ENCODE measurements at regions not wholly inside any gene's neighbourhood (a gene's known extent, or its start where the extent isn't known, plus 50 kb on each side); places are given as distances from the start of the nearest gene placed in this dataset.

DNA sequence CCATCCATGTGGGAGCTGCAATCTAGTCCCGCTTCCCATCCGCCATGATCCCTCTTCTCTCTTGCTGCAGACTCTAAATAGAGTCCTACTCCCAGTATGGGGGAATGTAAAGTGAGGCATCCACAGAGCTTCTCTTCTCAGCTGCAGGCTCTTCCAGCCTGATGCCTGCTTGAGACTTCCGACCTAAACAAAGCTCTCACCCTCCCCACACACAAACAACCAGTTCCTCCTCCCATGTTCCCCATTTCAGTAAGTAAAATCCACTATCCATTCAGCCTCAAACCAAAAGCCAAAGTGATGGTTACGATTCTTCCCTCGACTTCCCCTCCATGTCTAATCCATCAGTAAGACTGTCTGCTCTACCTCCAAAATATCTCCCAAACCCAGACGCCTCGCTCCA lies 108.2 kb upstream of the NFE2L3 start:
- in situ Hi-C loops (cut with HindIII; ENCODE audit: low sequenced_read_pairs), result no loop called here

DNA sequence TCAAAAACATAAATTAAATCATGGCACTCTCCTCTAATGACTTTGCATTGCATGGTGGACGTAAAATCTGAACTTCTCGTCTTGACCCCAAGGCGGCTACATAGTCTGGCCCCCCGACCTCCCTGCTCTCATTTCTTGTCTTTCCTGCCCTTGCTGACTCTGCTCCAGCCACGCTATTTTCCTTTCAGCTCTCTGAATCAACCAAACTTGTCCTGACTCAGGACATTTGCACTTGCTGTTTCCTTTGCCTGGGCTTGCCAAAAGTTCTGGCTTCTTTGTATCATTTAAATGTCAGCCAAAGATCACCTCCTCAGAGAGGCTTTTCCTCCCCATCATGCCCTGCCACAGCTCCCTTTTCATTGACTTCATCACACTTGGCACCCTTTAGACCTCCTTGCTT lies 107.7 kb upstream of the NFE2L3 start:
- in situ Hi-C loops (cut with HindIII; ENCODE audit: low sequenced_read_pairs), result no loop called here

DNA sequence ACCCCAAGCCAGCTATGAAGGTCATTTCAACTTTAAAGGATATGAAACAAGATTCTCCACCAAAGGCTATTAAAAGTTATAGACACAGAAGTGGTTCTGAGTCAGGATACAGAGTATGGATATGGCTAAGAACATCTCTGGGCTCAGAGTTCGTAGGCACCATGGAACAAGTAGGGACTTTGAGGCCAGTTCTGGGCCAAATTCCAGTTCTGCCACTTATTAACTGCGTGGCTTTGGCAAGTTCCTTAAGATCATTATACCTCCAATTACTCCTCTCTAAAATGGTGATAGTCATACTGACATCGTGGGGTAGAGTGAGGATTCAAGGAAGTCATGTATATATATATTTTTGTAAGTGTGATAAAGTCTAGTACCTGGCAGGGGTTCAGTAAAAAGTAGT lies 105.8 kb upstream of the NFE2L3 start:
- in situ Hi-C loops (cut with HindIII; ENCODE audit: low sequenced_read_pairs), result no loop called here

DNA sequence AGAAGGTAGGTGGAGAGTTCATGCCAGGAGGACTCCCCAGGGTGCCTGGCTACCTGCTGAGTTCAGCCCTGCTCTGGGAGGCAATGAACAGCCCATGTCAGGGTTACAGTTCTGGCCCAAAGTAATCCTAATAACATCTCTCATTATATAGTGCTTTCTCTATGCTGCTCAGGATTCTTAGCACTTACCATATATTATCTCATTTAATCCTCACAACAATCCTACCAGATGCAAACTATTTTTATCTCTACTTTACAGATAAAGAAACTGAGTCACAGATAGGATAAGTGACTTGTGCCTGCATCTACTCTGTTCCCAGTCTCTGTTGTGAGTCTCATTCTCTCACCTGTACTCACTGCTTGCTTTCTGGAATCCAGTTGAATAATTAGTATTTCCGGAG lies 105.1 kb upstream of the NFE2L3 start:
- in situ Hi-C loops (cut with HindIII; ENCODE audit: low sequenced_read_pairs), result no loop called here

DNA sequence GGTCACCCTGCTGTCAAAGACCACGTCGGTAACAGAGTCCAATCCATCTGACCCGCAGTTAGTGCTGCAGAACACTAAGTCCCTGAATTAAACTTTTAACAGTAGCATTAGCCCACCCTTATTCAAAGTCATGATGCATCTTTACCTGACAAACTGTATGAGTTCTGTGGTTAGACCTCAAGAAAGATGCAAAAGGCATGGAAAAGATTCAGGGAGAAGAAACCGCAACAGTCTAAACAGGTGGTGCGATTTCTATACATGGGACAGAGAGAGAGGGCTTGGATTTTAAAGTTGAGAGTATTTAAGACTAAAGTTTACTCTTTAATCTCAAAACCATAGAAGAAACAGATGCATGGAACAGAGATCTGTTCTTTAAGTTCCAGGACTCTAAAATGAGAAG lies 103.3 kb upstream of the NFE2L3 start:
- in situ Hi-C loops (cut with HindIII; ENCODE audit: low sequenced_read_pairs), result no loop called here

DNA sequence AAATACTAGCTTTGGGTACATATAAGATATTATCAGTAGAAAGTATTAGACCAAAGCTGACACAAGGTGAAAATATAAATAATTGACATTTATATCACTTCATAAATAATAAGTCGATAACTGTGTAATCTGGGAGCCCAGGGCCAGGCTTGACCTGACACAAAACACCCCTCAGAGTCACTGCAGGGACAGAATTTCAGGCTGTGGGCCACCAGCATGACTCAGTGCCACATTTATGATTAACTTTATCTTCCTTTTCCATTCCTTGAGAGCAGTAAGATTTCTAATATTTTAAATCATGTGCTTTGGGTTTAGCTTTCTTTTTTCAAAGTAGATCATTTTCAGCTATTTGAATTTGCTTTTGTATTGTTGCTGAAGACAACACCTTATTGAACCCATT lies 102.9 kb upstream of the NFE2L3 start:
- in situ Hi-C loops (cut with HindIII; ENCODE audit: low sequenced_read_pairs), result no loop called here

DNA sequence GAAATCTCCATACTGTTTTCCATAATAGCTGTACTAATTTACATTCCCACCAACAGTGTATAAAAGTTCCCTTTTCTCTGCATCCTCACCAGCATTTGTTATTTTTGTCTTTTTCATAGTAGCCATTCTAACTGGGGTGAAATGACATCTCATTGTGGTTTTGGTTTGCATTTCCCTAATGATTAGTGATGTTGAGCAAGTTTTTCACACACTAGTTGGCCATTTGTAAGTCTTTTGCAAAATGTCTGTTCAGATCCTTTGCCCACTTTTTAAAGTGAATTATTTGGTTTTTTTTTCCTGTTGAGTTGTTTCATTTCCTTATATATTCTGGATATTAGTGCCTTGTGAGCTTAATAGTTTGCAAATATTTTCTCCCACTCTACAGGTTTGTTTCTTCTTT lies 101.0 kb upstream of the NFE2L3 start:
- in situ Hi-C loops (cut with HindIII; ENCODE audit: low sequenced_read_pairs), result no loop called here

DNA sequence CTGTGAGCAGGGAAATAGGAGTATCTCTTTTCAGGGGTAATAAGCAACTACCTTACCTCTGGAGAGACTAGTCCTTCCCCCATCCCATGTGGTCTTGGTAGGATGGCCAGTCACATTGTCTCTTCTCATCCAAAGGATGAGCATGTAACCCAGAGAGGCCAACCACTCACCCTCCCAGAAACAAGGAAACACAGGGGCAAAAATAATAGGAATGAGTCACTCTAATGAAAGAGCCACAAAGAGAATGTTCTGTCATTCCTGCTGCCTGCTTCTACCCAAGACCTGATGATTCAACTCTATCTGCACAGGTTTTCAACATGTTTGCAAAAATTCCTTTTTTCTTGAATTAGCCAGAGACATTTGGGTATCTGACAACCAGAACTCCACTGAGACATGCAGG lies 99.3 kb upstream of the NFE2L3 start:
- in situ Hi-C loops (cut with HindIII; ENCODE audit: low sequenced_read_pairs), result no loop called here

DNA sequence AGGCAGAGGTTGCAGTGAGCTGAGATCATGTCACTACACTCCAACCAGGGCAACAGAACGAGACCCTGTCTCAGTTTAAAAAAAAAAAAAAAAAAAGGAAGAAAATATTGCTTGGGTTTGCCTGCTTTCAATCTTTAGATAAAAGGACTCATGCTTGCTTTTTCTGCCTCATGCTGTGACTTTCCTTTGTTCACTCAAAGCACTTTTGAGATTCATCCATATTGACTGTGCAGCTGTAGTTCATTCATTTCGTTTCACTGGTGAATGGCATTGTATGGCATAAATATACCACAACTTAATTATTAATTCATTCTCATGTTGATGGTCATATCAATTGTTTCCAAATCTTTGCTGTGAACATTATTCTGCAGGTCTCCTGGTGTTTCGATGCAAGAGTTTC lies 97.6 kb upstream of the NFE2L3 start:
- in situ Hi-C loops (cut with HindIII; ENCODE audit: low sequenced_read_pairs), result no loop called here

DNA sequence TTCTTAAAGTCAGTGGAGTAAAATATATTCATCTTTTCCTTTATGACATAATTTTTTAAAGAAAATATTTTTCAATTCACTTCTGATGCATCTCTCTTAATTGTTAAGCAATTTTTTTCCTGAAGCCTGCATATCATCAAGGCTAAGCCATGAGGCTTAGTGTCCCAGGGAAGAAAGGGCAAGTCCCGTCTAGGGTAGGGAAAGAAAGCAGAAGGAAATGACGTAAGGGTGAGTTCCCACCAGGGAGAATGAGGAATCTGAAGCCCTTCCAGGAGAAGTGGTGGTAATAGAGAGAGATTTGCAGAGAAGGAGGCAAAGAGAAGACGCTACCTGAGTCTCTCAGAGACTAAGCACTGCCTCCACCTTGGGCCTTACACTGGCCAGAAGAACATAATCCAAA lies 96.8 kb upstream of the NFE2L3 start:
- in situ Hi-C loops (cut with HindIII; ENCODE audit: low sequenced_read_pairs), result loop anchor here (5.0 kb wide), 1 partner anchor 163 kb away; no protein-coding TSS in a partner anchor

DNA sequence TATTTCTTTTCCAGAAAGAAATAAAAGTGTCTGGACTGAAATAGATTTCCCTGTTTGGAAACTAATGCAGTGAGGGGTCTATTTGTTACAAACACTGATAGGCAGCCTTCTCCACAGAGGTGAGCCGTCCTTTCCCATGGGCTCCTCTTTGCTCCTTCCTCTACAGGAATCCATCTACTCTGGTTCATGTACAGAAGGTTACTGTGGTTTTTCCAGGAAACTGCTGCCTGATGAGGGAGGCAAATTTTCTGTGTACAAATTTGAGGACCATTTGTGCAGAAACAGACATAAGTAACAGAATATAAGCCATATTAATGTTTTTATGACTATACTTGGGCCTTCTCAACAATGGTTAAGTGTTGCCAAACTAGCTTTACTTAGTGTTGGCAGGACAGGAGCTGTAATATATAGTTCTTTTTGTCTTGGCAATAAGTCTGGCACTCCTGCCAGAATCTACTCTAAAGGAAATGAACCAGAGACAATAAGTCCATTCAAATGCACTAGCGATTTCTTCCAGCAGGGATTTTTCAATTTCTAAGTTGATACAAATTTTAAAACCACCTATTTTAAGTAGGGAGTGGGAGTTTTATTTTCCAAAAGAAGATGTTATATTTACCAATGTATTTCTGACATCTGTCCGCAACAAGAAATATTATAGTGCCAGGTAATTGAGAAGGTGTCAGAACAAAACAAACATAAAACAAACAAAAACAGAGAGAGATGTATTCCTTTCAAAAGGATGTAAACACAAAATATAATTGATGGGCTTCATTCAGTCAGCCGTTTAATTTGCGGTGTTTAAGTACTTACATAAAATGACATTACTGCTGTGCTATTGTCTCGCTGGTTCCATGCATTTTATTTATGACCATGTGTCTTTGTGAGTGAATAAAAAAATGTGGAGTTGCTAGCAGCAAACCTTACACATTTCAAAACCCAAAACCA lies 91.0 kb upstream of the NFE2L3 start:
- in situ Hi-C loops (cut with HindIII; ENCODE audit: low sequenced_read_pairs), result no loop called here

DNA sequence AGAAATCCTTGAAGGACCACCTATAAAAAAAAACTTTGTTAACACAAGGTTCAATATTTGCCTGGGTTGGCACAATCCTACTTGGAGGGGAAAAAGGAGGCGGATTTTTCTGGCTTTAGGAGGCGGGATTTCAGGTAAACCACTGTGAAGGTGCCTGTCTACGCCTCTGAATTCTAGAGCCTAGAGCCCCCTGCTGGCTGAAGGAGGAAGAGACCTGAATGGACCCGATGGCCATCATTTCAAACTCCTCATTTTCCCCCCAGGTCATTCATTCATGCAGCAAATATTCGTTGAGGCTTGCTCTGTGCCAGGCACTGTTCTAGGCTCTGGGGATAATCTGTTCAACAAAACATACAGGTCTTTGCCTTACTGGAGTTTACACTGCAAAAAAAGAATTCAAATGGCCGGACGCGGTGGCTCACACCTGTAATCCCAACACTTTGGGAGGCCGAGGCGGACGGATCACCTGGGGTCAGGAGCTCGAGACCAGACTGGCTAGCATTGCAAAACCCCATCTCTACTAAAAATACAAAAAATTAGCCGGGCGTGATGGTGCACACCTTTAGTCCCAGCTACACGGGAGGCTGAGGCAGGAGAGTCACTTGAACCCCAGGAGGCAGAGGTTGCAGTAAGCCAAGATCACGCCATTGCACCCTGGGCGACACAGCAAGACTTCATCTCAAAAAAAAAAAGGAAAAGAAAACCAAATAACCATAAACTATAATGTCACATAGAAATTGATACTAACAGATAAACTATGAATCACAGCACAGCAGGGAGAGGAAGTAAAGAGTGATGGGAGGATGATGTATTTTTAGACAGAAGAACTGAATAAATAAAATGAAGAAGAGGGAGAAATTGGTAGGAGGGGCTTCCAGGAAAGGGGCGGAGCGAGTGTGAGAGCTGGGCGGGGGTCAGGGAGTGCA lies 90.1 kb upstream of the NFE2L3 start:
- in situ Hi-C loops (cut with HindIII; ENCODE audit: low sequenced_read_pairs), result no loop called here

DNA sequence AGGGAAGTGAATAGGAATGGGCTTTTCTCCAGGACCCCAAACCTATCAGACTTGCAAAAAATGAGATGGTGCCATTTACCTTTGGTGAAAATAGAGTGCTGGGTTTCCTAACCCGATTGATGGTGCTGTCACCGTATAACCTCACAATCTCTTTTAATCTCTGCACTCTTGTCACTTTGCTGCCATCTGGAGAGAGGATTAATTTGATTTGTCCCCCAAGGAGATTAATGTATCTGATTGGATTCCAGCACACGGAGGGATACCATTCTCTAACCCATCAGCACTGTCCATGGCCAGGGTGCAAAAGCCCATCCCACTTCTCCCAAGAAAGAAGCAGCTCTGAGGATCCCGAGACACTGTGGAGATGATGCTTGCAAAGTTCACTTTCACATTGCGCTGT lies 86.3 kb upstream of the NFE2L3 start:
- in situ Hi-C loops (cut with HindIII; ENCODE audit: low sequenced_read_pairs), result no loop called here

DNA sequence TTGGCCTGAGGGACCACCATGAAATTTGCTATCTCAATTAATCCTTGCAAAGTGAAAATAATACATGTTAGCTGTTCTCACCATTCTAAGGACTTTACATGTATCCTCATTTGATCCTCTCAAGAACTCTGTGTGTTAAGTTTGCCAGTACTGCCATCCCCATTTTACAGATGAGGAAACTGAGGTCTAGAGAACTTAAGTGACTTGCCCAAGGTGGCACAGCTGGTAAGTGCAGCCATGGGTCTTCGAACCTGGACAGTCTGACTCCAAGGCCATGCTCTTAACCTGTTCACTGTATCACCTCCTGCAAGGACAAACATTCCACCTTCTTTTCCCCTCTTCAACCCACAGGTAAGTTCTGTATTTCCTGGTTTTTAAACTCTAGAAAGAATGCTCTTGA lies 85.3 kb upstream of the NFE2L3 start:
- in situ Hi-C loops (cut with HindIII; ENCODE audit: low sequenced_read_pairs), result no loop called here

DNA sequence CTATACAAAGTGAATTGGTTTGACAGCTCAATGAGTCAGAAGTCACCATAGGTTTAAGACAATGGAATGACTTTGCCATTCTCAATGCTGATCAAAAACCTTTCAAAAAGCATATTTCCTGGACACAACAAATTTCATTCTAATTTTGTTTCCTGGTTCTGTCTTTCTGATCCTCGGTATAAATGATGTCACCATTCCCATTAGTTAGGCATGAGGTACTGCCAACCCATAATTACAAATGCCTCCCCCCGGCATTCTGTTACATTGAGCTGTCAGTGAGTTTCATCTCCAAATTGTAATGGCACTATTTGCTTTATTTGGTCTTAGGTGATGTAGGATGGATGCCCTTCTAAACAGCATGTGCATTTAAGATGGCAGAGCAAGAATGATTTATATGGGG lies 81.7 kb upstream of the NFE2L3 start:
- in situ Hi-C loops (cut with HindIII; ENCODE audit: low sequenced_read_pairs), result loop anchor here (10.0 kb wide), 2 partner anchors 275 to 1095 kb away; partner anchors contain the start of gene HOXA9

DNA sequence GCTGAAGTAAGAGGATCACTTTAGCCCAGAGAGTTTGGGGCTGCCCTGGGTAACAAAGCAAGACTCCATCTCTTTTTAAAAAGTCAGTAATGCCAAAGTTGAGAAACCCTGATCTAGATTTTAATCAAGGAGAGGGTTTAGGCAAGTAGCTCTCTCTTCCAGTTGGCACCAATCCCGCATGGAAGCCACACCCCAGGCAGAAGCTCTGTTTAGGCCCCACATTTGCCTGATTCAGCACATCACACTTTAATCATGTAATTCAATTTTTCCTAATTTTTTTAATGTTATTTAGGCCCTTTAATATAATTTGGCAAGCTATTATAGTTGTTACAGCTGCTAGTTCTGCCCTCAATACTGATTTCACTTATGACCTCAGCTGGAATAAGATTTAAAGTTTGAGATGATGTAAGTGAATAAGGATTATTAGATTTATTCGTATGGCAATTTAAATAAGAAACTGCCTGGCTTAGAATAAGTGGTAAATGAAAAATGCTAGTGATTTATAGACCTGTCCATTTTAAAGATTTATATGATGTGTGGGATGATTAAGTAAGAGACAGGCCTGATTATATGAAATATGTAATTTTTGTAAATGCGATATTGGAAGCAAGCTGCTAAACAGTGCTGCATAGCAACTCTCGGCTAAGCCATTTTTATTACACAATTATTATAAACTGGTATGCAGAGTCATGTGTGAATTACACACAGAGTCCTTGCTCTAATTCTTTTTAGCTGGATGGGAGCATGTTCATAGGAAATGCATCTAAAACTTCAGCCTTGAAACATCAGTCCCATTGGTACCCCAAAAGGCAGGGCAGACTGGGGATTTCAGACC lies 80.2 kb upstream of the NFE2L3 start:
- in situ Hi-C loops (cut with HindIII; ENCODE audit: low sequenced_read_pairs), result loop anchor here (10.0 kb wide), 2 partner anchors 273 to 1093 kb away; partner anchors contain the start of gene HOXA9

DNA sequence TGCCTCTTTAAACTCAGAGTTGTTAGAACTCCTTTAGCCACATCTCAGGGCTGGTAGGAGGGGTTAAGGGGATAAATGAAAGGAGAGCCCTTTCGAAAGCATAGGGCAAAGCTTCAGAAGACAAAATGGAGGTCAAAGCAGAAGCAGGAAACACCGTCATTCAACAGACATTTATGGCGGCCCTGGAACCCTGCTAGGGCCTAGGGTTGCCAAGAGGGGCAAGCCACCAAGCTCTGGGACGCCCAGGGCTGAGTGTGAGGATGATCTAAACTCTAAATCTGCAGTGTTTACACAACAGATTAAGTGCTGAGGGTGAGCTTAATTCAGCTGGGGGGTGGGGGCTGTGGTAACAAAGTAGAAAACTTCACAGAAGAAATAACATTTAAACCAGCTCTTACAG lies 79.0 kb upstream of the NFE2L3 start:
- in situ Hi-C loops (cut with HindIII; ENCODE audit: low sequenced_read_pairs), result loop anchor here (10.0 kb wide), 2 partner anchors 272 to 1092 kb away; partner anchors contain the start of gene HOXA9

DNA sequence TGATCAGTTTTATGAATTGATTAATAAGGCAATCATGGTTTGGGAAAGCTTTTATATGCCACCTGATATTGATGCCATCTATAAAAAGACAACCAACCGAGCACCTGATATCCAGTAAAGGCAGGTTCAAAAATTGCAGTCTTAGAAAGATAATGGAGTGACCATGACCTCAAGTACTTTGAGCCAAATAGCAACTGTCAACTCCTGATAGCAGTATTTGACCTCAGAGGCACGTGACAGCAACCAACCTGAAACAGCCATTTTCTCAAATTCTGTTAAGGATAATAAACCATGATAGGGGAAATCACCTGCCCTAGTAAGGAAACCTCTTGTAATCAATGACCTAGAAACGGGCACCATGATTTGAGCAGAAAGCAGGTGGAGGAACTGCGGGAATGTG lies 77.1 kb upstream of the NFE2L3 start:
- in situ Hi-C loops (cut with HindIII; ENCODE audit: low sequenced_read_pairs), result loop anchor here (10.0 kb wide), 2 partner anchors 270 to 1090 kb away; partner anchors contain the start of gene HOXA9

DNA sequence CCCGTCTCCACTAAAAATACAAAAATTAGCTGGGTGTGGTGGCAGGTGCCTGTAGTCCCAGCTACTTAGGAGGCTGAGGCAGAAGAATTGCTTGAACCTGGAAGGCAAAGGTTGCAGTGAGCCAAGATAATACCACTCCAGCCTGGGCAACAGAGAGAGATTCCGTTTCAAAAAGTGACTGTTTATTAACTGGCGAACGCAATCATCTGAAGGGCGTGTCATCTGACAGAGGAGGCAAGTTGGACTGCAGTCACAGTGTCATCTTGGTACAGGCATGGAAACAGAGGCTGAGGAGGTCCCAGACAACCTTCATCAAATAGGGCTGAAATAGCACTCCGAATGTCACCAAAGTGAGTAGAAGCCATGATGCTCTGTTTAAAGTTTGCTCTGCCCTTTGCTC lies 75.3 kb upstream of the NFE2L3 start:
- in situ Hi-C loops (cut with HindIII; ENCODE audit: low sequenced_read_pairs), result loop anchor here (10.0 kb wide), 2 partner anchors 268 to 1088 kb away; partner anchors contain the start of gene HOXA9

Measured in endothelial cell of hepatic sinusoid (primary cell).